Naive thymus-derived CD4-positive, alpha-beta T cell (primary cell): ENCODE measurements at regions not wholly inside any gene's neighbourhood (a gene's known extent, or its start where the extent isn't known, plus 50 kb on each side); places are given as distances from the start of the nearest gene placed in this dataset.

Source experiments
- ATAC-seq: fragments of 150-1000 bp; cut with Tn5 transposase; 2 replicates; pipeline ENCODE4 v1.10.0; 2021; ENCODE audit warnings: mild to moderate bottlenecking, moderate library complexity
- CTCF ChIA-PET: fragments of 350-600 bp; sonication (Branson Sonifier 250); formaldehyde crosslinking; loops from one replicate; lab custom pipeline; 2021; ENCODE audit warnings: antibody characterized with exemption; lab: Charles Lee
- POLR2A ChIA-PET: fragments of 350-600 bp; sonication (Branson Sonifier 250); formaldehyde crosslinking; loops from one replicate; lab custom pipeline; 2021; ENCODE audit warnings: antibody characterized with exemption, inconsistent platforms; lab: Charles Lee
- DNase-seq, 9 donors: peaks; one replicate each; pipeline versions ENCODE4 v3.0.0 to v3.0.0-alpha.2; 2020 to 2022; ENCODE audit warnings: mixed read lengths in 1 of 9
- H3K27ac ChIP-seq: one replicate; pipeline ENCODE4 v1.7.0; 2013; ENCODE audit warnings: mild to moderate bottlenecking, low read depth, low read length, moderate library complexity
- H3K27me3 ChIP-seq, 2 donors: one replicate each; pipeline ENCODE4 v1.7.0; 2013; ENCODE audit warnings: low read length in 2 of 2, mild to moderate bottlenecking in 2 of 2, moderate library complexity in 2 of 2; ENCODE audit not compliant: control insufficient read depth in 2 of 2, insufficient read depth in 2 of 2
- H3K36me3 ChIP-seq, 3 experiments: 1 replicate in 2 of 3; 2 replicates in 1 of 3; pipeline ENCODE4 v1.7.0; 2013; ENCODE audit warnings: low read length in 3 of 3, mild to moderate bottlenecking in 3 of 3, moderate library complexity in 1 of 3; ENCODE audit not compliant: insufficient read depth in 3 of 3, control insufficient read depth in 2 of 3
- H3K4me1 ChIP-seq, 2 donors: one replicate each; pipeline ENCODE4 v1.7.0; 2013; ENCODE audit warnings: low read length in 2 of 2, mild to moderate bottlenecking in 2 of 2, moderate library complexity in 1 of 2; ENCODE audit not compliant: control insufficient read depth in 2 of 2, insufficient read depth in 2 of 2
- H3K4me3 ChIP-seq: 2 replicates; pipeline ENCODE4 v1.7.0; 2013; ENCODE audit warnings: mild to moderate bottlenecking, low read length
- H3K9me3 ChIP-seq, 3 experiments: 1 replicate in 2 of 3; 2 replicates in 1 of 3; pipeline ENCODE4 v1.7.0; 2013; ENCODE audit warnings: low read length in 3 of 3; ENCODE audit not compliant: control insufficient read depth in 2 of 3
- H3K27ac Mint-ChIP-seq, 9 donors: one replicate each; pipeline ENCODE4 v1.8.0; 2020 to 2022; ENCODE audit warnings: mixed read lengths in 9 of 9, mild to moderate bottlenecking in 8 of 9, moderate library complexity in 5 of 9, inconsistent platforms in 2 of 9
- H3K27me3 Mint-ChIP-seq, 5 donors: one replicate each; pipeline ENCODE4 v1.8.0; 2021 to 2022; ENCODE audit warnings: mixed read lengths in 5 of 5, mild to moderate bottlenecking in 1 of 5
- H3K36me3 Mint-ChIP-seq, 5 donors: one replicate each; pipeline ENCODE4 v1.8.0; 2020 to 2022; ENCODE audit warnings: mixed read lengths in 5 of 5, mild to moderate bottlenecking in 3 of 5, inconsistent platforms in 1 of 5
- H3K4me1 Mint-ChIP-seq, 7 donors: one replicate each; pipeline ENCODE4 v1.8.0; 2020 to 2022; ENCODE audit warnings: mixed read lengths in 7 of 7, mild to moderate bottlenecking in 3 of 7, inconsistent platforms in 1 of 7
- H3K4me3 Mint-ChIP-seq, 10 donors: one replicate each; pipeline ENCODE4 v1.8.0; 2020 to 2022; ENCODE audit warnings: mild to moderate bottlenecking in 10 of 10, mixed read lengths in 10 of 10, moderate library complexity in 6 of 10, inconsistent platforms in 2 of 10
- H3K9me3 Mint-ChIP-seq, 11 donors: one replicate each; pipeline ENCODE4 v1.8.0; 2020 to 2022; ENCODE audit warnings: mixed read lengths in 11 of 11, mild to moderate bottlenecking in 4 of 11, inconsistent platforms in 1 of 11, moderate library complexity in 1 of 11
- intact Hi-C, 2 donors: fragments of 100-400 bp; cut with micrococcal nuclease; formaldehyde crosslinking; loops; one replicate each; pipeline ENCODE4 v1.15.1; 2023

DNA sequence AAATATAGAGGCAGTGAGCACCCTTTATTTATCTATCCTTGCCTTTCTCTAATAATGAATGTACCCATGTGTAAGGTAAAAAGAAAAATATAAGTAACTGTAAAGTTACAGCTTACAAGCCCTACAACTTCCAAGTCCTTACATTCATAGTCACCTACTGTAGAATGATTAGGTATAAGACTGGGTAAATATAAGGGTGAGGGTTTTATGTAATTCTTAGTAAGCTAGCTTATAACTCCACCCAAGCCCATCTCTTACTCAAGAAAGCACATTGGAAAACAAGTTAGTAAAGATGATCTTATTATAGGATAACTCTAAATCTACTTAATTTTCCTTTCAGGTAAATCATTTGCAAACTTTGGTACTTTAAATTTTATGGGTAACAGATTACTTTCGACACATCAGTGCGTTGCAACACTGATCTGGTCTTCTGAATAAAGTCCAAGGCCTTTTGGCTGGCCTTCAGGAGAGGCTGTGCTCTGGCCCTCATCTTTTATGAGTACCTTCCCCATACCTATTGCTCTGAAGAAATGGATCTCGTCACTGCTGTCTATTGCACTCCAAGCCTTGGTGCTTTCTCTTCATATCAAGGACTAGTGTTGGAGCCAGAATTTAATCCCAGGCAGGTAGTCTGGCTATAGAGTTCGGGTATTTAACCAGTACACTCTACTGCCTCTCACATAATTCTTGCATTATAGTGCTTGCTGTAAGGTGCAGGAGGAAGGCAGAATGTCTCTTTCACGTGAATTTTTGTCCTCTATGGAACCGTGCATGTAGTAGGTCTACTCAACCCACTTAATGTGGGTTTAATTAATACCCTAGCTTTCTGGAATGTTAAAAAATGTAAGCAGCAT, 443.6 kb upstream of the AR start:
- Mint-ChIP-seq H3K4me1 (no peaks in the 10 kb centered on the region), H3K27ac (no peak overlapping the region), H3K9me3 (peaks cover 0 to 7% (median 0%) of the 10 kb centered on the region in 11 donors), H3K27me3 (no peaks in the 10 kb centered on the region), H3K4me3 (no peak overlapping the region), H3K36me3 (no peaks in the 10 kb centered on the region)
- intact Hi-C loops: no loop called here
- DNase-seq (no peak), ATAC-seq (no peak)
- H3K9me3 ChIP-seq: no peaks in the 10 kb centered on the region
- no peaks in the 10 kb centered on the region for H3K36me3 ChIP-seq
- H3K27ac ChIP-seq: no peak overlapping the region
- CTCF ChIA-PET: no interaction called here
- no peaks in the 10 kb centered on the region for H3K27me3 ChIP-seq
- no peaks in the 10 kb centered on the region for H3K4me1 ChIP-seq
- no peak overlapping the region for H3K4me3 ChIP-seq
- POLR2A ChIA-PET: no interaction called here

DNA sequence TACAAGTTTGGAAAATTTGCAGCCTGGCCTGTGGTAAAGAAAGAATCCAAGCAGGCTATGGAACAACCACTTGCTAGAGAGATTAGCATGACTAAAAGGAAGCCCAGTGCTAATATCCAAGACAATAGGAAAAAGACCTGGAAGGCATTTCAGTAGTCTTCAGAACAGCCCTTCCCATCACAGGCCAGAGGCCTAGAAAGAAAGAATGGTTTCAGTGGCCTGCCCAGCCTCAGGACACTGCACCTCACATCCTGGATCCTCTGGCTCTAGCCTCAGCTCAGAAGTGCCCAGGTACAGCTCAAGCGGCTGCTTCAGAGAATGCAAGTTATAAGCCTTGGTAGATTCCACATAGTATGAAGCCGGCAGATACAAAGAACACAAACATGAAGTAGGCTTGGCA, 449.8 kb upstream of the AR start:
- ChIA-PET CTCF (no interaction called here), POLR2A (no interaction called here)
- no peaks in the 10 kb centered on the region for H3K4me1 ChIP-seq
- Mint-ChIP-seq H3K4me1 (no peaks in the 10 kb centered on the region), H3K36me3 (no peaks in the 10 kb centered on the region), H3K27me3 (no peaks in the 10 kb centered on the region), H3K4me3 (no peak overlapping the region), H3K27ac (no peak overlapping the region), H3K9me3 (peaks cover 0 to 5% (median 0%) of the 10 kb centered on the region in 11 donors)
- DNase-seq: no peak
- no peak overlapping the region for H3K4me3 ChIP-seq
- intact Hi-C loops: no loop called here
- H3K9me3 ChIP-seq: no peaks in the 10 kb centered on the region
- no peak for ATAC-seq
- no peaks in the 10 kb centered on the region for H3K27me3 ChIP-seq
- H3K27ac ChIP-seq: no peak overlapping the region
- no peaks in the 10 kb centered on the region for H3K36me3 ChIP-seq

DNA sequence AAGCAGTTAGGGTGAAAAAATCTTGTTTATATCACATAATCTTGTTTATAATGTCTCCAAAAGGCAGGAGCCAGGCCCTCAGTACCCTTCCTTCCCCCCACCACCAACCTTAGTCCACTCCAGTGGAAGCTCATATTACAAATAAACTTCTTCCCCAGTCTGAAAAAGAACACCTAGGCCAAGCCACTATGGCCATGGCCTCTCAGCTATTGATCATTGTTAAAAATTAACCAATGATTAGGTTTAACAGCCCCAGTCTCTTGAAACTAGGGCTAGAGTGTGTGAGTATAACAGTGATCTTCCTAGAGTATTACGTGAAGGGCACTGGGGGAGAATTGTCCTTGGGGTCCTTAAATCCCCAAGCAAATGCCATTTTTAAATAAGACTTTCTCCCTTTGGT, 411.9 kb upstream of the EDA2R start:
- Histone ChIP-seq H3K4me3 (no peak overlapping the region), H3K27ac (no peak overlapping the region), H3K36me3 (no peaks in the 10 kb centered on the region), H3K27me3 (no peaks in the 10 kb centered on the region), H3K4me1 (no peaks in the 10 kb centered on the region), H3K9me3 (no peaks in the 10 kb centered on the region)
- Mint-ChIP-seq H3K36me3 (no peaks in the 10 kb centered on the region), H3K27ac (no peak overlapping the region), H3K4me3 (no peak overlapping the region), H3K4me1 (no peaks in the 10 kb centered on the region), H3K9me3 (peaks cover 0 to 2% (median 0%) of the 10 kb centered on the region in 11 donors), H3K27me3 (no peaks in the 10 kb centered on the region)
- no peak for ATAC-seq
- intact Hi-C loops: no loop called here
- CTCF ChIA-PET: no interaction called here
- POLR2A ChIA-PET: no interaction called here
- no peak for DNase-seq

DNA sequence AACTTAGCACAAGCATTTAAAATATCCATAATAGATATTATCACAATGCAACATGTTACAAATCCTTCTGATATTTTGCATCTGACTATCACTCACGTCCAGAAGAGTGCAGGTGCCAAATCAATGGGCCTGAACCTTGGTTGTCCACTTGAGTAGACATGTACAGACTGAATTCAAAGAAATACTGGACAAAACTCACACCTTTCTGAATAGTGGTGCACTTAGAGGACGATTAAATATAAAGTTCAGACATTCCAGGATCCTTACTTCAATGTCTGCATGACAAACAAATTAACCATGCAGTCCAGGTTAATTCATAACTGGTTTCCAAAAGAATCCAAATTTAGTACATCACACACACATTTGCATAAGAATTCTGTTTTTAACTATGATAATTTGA, 406.0 kb upstream of the EDA2R start:
- Histone ChIP-seq H3K36me3 (no peaks in the 10 kb centered on the region), H3K4me1 (no peaks in the 10 kb centered on the region), H3K27ac (no peak overlapping the region), H3K9me3 (no peaks in the 10 kb centered on the region), H3K27me3 (no peaks in the 10 kb centered on the region), H3K4me3 (no peak overlapping the region)
- CTCF ChIA-PET: no interaction called here
- H3K27me3 Mint-ChIP-seq: no peaks in the 10 kb centered on the region
- POLR2A ChIA-PET: no interaction called here
- no peak overlapping the region for H3K4me3 Mint-ChIP-seq
- no peaks in the 10 kb centered on the region for H3K4me1 Mint-ChIP-seq
- no peaks in the 10 kb centered on the region for H3K36me3 Mint-ChIP-seq
- no peak for DNase-seq
- intact Hi-C loops: no loop called here
- H3K27ac Mint-ChIP-seq: no peak overlapping the region
- no peak for ATAC-seq
- H3K9me3 Mint-ChIP-seq: peaks cover 0 to 4% (median 0%) of the 10 kb centered on the region in 11 donors

DNA sequence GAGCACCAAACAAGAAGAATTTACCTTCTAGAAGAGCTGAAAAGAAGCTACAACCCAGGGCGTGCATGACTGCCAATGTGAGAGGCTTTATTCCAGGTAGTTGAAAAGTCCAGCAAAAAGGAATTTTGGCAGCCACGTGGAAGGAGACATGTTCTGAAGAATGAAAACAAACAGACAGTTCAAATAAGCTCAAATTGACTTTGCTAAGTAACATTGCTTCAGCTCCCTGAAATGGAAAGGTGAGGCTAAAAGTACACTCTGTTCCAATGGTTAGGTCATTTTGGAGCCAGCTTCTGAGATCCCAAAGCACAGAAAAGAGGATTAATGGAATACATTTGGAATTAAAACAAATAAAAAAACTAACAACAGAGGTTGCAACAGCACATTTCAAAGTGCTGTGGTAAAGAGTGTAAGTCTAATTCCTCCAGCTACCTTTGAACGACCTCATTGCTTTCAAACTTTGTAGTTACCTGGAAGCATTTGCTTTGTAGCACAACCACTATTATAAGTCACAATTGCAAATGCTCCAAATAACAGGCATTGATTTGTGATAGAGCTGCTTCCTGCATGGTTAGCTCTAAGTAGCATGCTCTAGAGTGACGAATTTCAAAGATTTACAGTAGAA, 405.3 kb upstream of the EDA2R start:
- POLR2A ChIA-PET: no interaction called here
- Histone ChIP-seq H3K36me3 (no peaks in the 10 kb centered on the region), H3K4me1 (no peaks in the 10 kb centered on the region), H3K4me3 (no peak overlapping the region), H3K9me3 (no peaks in the 10 kb centered on the region), H3K27me3 (no peaks in the 10 kb centered on the region), H3K27ac (no peak overlapping the region)
- no peak overlapping the region for H3K4me3 Mint-ChIP-seq
- ATAC-seq (no peak), DNase-seq (no peak)
- H3K27me3 Mint-ChIP-seq: no peaks in the 10 kb centered on the region
- no peaks in the 10 kb centered on the region for H3K4me1 Mint-ChIP-seq
- no peak overlapping the region for H3K27ac Mint-ChIP-seq
- no peaks in the 10 kb centered on the region for H3K36me3 Mint-ChIP-seq
- peaks cover 0 to 4% (median 0%) of the 10 kb centered on the region in 11 donors for H3K9me3 Mint-ChIP-seq
- CTCF ChIA-PET: no interaction called here
- intact Hi-C loops: no loop called here

DNA sequence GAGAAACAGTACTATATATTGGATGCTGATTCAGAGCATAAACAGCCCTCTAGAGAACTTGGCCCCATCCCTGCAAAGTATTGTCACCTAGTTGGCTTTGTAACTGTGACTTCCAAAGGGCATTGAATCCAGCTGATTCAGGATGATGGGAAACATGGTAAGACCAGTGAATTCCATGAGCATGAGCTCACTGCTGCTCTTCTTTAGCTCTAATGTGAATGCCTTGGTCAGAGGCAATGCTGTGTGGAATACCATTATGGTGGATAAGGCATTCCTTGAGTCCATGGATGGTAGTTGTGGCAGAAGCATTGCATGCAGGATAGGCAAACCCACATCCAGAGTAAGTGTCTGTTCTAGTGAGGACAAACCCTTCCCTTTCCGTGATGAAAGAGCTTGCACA, 365.6 kb upstream of the EDA2R start:
- intact Hi-C loops: no loop called here
- Histone ChIP-seq H3K4me1 (no peaks in the 10 kb centered on the region), H3K27me3 (no peaks in the 10 kb centered on the region), H3K4me3 (no peak overlapping the region), H3K36me3 (no peaks in the 10 kb centered on the region), H3K9me3 (peaks cover 0 to 10% (median 0%) of the 10 kb centered on the region in 3 experiments), H3K27ac (no peak overlapping the region)
- no peak for DNase-seq
- Mint-ChIP-seq H3K36me3 (no peaks in the 10 kb centered on the region), H3K4me3 (no peak overlapping the region), H3K27ac (no peak overlapping the region), H3K4me1 (no peaks in the 10 kb centered on the region), H3K9me3 (peaks cover 0 to 12% (median 2%) of the 10 kb centered on the region in 11 donors), H3K27me3 (no peaks in the 10 kb centered on the region)
- no peak for ATAC-seq
- ChIA-PET CTCF (no interaction called here), POLR2A (no interaction called here)

DNA sequence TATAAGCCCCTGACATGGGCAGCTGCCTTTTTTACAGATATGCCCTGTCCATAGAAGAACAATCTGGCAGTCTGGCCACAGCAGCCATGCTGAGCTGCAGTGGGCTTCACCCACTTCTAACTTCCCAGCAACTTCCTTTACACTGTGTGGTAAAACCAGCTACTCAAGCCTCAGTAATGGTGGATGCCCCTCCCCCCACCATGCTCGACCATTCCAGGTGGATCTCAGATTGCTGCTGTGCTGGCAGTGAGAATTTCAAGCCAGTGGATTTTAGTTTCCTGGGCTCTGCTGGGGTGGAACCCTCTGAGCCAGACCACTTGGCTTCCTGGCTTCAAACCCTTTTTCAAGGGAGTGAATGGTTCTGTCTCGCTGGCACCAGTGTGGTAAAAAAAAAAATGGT, 355.9 kb upstream of the EDA2R start:
- ATAC-seq: no peak
- Histone ChIP-seq H3K27ac (no peak overlapping the region), H3K27me3 (no peaks in the 10 kb centered on the region), H3K36me3 (no peaks in the 10 kb centered on the region), H3K4me1 (no peaks in the 10 kb centered on the region), H3K4me3 (no peak overlapping the region), H3K9me3 (no peaks in the 10 kb centered on the region)
- no peaks in the 10 kb centered on the region for H3K36me3 Mint-ChIP-seq
- H3K27me3 Mint-ChIP-seq: no peaks in the 10 kb centered on the region
- no peak overlapping the region for H3K27ac Mint-ChIP-seq
- H3K4me3 Mint-ChIP-seq: no peak overlapping the region
- ChIA-PET CTCF (no interaction called here), POLR2A (no interaction called here)
- H3K4me1 Mint-ChIP-seq: no peaks in the 10 kb centered on the region
- intact Hi-C loops: no loop called here
- peaks cover 0 to 10% (median 0%) of the 10 kb centered on the region in 11 donors for H3K9me3 Mint-ChIP-seq
- DNase-seq: no peak
